SK-N-SH (cell line): ENCODE measurements at regions not wholly inside any gene's neighbourhood (a gene's known extent, or its start where the extent isn't known, plus 50 kb on each side); places are given as distances from the start of the nearest gene placed in this dataset.

ENCODE experiments used
- CTCF ChIA-PET: fragments of 300-600, 350-600 bp; formaldehyde crosslinking; extraction: SDS; loops from one replicate; lab custom pipeline; 2021; lab: Yijun Ruan, JAX
- POLR2A ChIA-PET: fragments of 350-600 bp; sonication (Branson Sonifier 250); formaldehyde crosslinking; extraction: SDS; loops from one replicate; lab custom pipeline; 2020; ENCODE audit warnings: antibody characterized with exemption, inconsistent platforms; lab: Yijun Ruan, JAX
- DNase-seq: peaks from one replicate; pipeline ENCODE4 v3.0.0; 2012
- H2AFZ ChIP-seq: fragments of 200-600 bp; sonication (generic); 2 replicates; pipeline ENCODE4 v1.8.1; 2016; ENCODE audit warnings: antibody characterized with exemption, mild to moderate bottlenecking, low read depth
- H3F3A ChIP-seq: fragments of 200-600 bp; sonication (generic); replicated peaks from 2 replicates; pipeline ENCODE3; 2016; ENCODE audit warnings: antibody characterized with exemption, mild to moderate bottlenecking; ENCODE audit not compliant: insufficient read depth
- H3K27ac ChIP-seq, 2 experiments: fragments of 200-500 bp in 1 of 2; fragments of 200-600 bp in 1 of 2; sonication (Bioruptor generic) in 1 of 2; sonication (generic), shearing (Covaris generic) in 1 of 2; 2 replicates each; pipeline versions ENCODE4 v1.5.1 to v1.6.1; 2014 to 2016; ENCODE audit warnings: low read depth in 2 of 2, inconsistent platforms in 1 of 2, low read length in 1 of 2, mild to moderate bottlenecking in 1 of 2, mixed read lengths in 1 of 2
- H3K27me3 ChIP-seq: fragments of 200-600 bp; sonication (generic), shearing (Covaris generic); 2 replicates; pipeline ENCODE4 v1.6.1; 2016; ENCODE audit warnings: mixed run types; ENCODE audit not compliant: insufficient read depth
- H3K36me3 ChIP-seq, 2 experiments: fragments of 200-500 bp in 1 of 2; fragments of 200-600 bp in 1 of 2; sonication (Bioruptor generic) in 1 of 2; sonication (generic) in 1 of 2; replicated peaks in 1 of 2; 2 replicates each; pipeline versions ENCODE3 to v1.5.1; 2014 to 2016; ENCODE audit warnings: low read length in 1 of 2, mild to moderate bottlenecking in 1 of 2; ENCODE audit not compliant: insufficient read depth in 2 of 2, control insufficient read depth in 1 of 2
- H3K4me1 ChIP-seq, 2 experiments: fragments of 200-500 bp in 1 of 2; fragments of 200-600 bp in 1 of 2; sonication (Bioruptor generic) in 1 of 2; sonication (generic), shearing (Covaris generic) in 1 of 2; 2 replicates each; pipeline versions ENCODE4 v1.5.1 to v1.6.1; 2014 to 2016; ENCODE audit warnings: low read depth in 1 of 2, low read length in 1 of 2, mixed run types in 1 of 2; ENCODE audit not compliant: insufficient read depth in 2 of 2, control insufficient read depth in 1 of 2
- H3K4me2 ChIP-seq: fragments of 200-600 bp; sonication (generic), shearing (Covaris generic); 2 replicates; pipeline ENCODE4 v1.6.1; 2017; ENCODE audit warnings: mixed run types
- H3K4me3 ChIP-seq, 2 experiments: fragments of 200-500 bp in 1 of 2; fragments of 200-600 bp in 1 of 2; sonication (Bioruptor generic) in 1 of 2; sonication (generic), shearing (Covaris generic) in 1 of 2; 2 replicates each; pipeline versions ENCODE4 v1.5.1 to v1.8.1; 2014 to 2016; ENCODE audit warnings: low read depth in 2 of 2, inconsistent platforms in 1 of 2, low read length in 1 of 2, mild to moderate bottlenecking in 1 of 2, mixed read lengths in 1 of 2, moderate library complexity in 1 of 2
- H3K79me2 ChIP-seq: fragments of 200-600 bp; sonication (generic); 2 replicates; pipeline ENCODE4 v1.8.1; 2017; ENCODE audit warnings: mild to moderate bottlenecking; ENCODE audit not compliant: insufficient read depth
- H3K9ac ChIP-seq: fragments of 200-600 bp; sonication (generic); 2 replicates; pipeline ENCODE4 v1.6.1; 2017; ENCODE audit warnings: mixed run types
- H3K9me2 ChIP-seq: fragments of 200-600 bp; sonication (generic); 2 replicates; pipeline ENCODE4 v1.6.1; 2017; ENCODE audit warnings: mixed run types
- H3K9me3 ChIP-seq: fragments of 200-600 bp; sonication (generic); 2 replicates; pipeline ENCODE4 v1.6.1; 2017; ENCODE audit warnings: mixed run types, mild to moderate bottlenecking, moderate library complexity
- H4K20me1 ChIP-seq: fragments of 200-600 bp; sonication (generic); 2 replicates; pipeline ENCODE4 v1.6.1; 2017; ENCODE audit warnings: mild to moderate bottlenecking, mixed run types; ENCODE audit not compliant: insufficient read depth
- EP300 ChIP-seq, 2 experiments: IDR thresholded peaks; 2 replicates each; pipeline versions ENCODE4 v1.4.0 to v1.6.1; 2012; ENCODE audit warnings: borderline replicate concordance in 1 of 2, low read depth in 1 of 2, low read length in 1 of 2
- FOSL2 ChIP-seq: IDR thresholded peaks from 2 replicates; pipeline ENCODE4 v1.4.0; 2012; ENCODE audit warnings: low read depth, mild to moderate bottlenecking, moderate library complexity, borderline replicate concordance
- FOXJ3 ChIP-seq: sonication (generic); formaldehyde crosslinking; IDR thresholded peaks from 2 replicates; pipeline ENCODE4 v1.5.1; 2020; ENCODE audit warnings: mild to moderate bottlenecking, missing genetic modification reagents
- FOXM1 ChIP-seq: IDR thresholded peaks from 2 replicates; pipeline ENCODE4 v1.4.0; 2012; ENCODE audit warnings: low read depth, mild to moderate bottlenecking
- JUND ChIP-seq: IDR thresholded peaks from 2 replicates; pipeline ENCODE4 v1.4.0; 2012
- MEF2A ChIP-seq: IDR thresholded peaks from 2 replicates; pipeline ENCODE4 v1.4.0; 2012; ENCODE audit warnings: low read depth, borderline replicate concordance
- NFIC ChIP-seq: IDR thresholded peaks from 2 replicates; pipeline ENCODE4 v1.4.0; 2012; ENCODE audit warnings: borderline replicate concordance
- POLR2AphosphoS5 ChIP-seq: IDR thresholded peaks from 2 replicates; pipeline ENCODE4 v1.6.1; 2012; ENCODE audit warnings: low read depth, low read length
- RAD21 ChIP-seq: IDR thresholded peaks from 2 replicates; pipeline ENCODE4 v1.6.1; 2012; ENCODE audit warnings: mild to moderate bottlenecking, low read length
- RXRA ChIP-seq: IDR thresholded peaks from 2 replicates; pipeline ENCODE4 v1.4.0; 2012; ENCODE audit warnings: low read depth, mild to moderate bottlenecking, borderline replicate concordance
- SMC3 ChIP-seq: IDR thresholded peaks from 2 replicates; pipeline ENCODE4 v1.6.1; 2012; ENCODE audit warnings: low read depth, low read length, improper control_type of control experiment
- TCF12 ChIP-seq: IDR thresholded peaks from 2 replicates; pipeline ENCODE4 v1.4.0; 2012
- TEAD4 ChIP-seq: IDR thresholded peaks from 2 replicates; pipeline ENCODE4 v1.4.0; 2012; ENCODE audit warnings: mild to moderate bottlenecking, borderline replicate concordance; ENCODE audit not compliant: insufficient read depth
- USF1 ChIP-seq: IDR thresholded peaks from 2 replicates; pipeline ENCODE4 v1.4.0; 2012; ENCODE audit warnings: low read depth, borderline replicate concordance
- WGBS: methylation state at CpG from one replicate; pipeline ENCODE4 v1.1.6; 2017; ENCODE audit warnings: low lambda C conversion rate; 5-methylcytosine and 5-hydroxymethylcytosine counted together
- TF ChIP-seq, protein P1 (sequence below): fragments of 150-350 bp; IDR thresholded peaks from 2 replicates; pipeline ENCODE4 v1.6.1; 2017; ENCODE audit warnings: antibody characterized with exemption, low read length, low read depth, borderline replicate concordance
- TF ChIP-seq, protein P2 (sequence below): IDR thresholded peaks from 2 replicates; pipeline ENCODE4 v1.4.0; 2012; ENCODE audit warnings: low read depth
- TF ChIP-seq, protein P3 (sequence below): fragments of 150-350 bp; IDR thresholded peaks from 2 replicates; pipeline ENCODE4 v1.6.1; 2016; ENCODE audit warnings: mild to moderate bottlenecking, low read depth, low read length
- TF ChIP-seq, protein P4 (sequence below): fragments of 200-600 bp; sonication (generic); IDR thresholded peaks from 2 replicates; pipeline ENCODE4 v1.6.1; 2017; ENCODE audit warnings: antibody characterized with exemption, mild to moderate bottlenecking, moderate library complexity

DNA sequence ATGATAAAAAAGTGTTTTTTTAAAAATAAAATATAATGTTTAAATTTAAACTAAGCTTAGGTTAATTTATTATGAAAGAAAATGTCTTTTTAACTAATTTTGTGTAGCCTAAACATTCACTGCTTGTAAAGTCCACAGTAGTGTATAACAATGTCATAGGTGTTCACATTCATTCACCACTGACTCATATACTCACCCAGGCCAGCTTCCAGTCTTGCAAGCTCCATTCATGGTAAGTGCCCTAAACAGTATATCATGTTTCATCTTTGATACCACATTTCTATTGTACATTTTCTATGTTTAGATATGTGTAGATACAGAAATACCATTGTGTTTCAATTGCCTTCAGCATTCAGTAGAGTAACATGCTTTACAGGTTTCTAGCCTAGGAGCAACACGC lies 530.3 kb downstream of the EPHA5 start:
- no peak overlapping the region for H3K27ac ChIP-seq
- POLR2A ChIA-PET = no interaction called here

More for the DNA sequence above, 530.3 kb downstream of the EPHA5 start:
- Histone ChIP-seq H4K20me1 (no peaks in the 10 kb centered on the region), H3K4me2 (no peak overlapping the region), H3K36me3 (no peaks in the 10 kb centered on the region), H2AFZ (no peak overlapping the region), H3K9ac (no peak overlapping the region), H3K4me3 (no peak overlapping the region), H3K79me2 (no peaks in the 10 kb centered on the region), H3K9me3 (no peaks in the 10 kb centered on the region), H3K27me3 (no peaks in the 10 kb centered on the region), H3F3A (no peaks in the 10 kb centered on the region), H3K9me2 (no peaks in the 10 kb centered on the region), H3K4me1 (no peaks in the 10 kb centered on the region)
- TF ChIP-seq, protein P1, sequence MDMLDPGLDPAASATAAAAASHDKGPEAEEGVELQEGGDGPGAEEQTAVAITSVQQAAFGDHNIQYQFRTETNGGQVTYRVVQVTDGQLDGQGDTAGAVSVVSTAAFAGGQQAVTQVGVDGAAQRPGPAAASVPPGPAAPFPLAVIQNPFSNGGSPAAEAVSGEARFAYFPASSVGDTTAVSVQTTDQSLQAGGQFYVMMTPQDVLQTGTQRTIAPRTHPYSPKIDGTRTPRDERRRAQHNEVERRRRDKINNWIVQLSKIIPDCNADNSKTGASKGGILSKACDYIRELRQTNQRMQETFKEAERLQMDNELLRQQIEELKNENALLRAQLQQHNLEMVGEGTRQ = no peak
- TF ChIP-seq, protein P2, sequence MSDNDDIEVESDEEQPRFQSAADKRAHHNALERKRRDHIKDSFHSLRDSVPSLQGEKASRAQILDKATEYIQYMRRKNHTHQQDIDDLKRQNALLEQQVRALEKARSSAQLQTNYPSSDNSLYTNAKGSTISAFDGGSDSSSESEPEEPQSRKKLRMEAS = no peak
- TF ChIP-seq SMC3 (no peak), USF1 (no peak), FOSL2 (no peak), FOXJ3 (CRISPR knock-in tag) (no peak), TCF12 (no peak), NFIC (no peak), POLR2AphosphoS5 (no peak), MEF2A (no peak), TEAD4 (no peak), FOXM1 (no peak), JUND (no peak), EP300 (IDR thresholded peaks at IDR 0.05; ENCODE audit: borderline replicate concordance in 1 of 2, low read depth in 1 of 2, low read length in 1 of 2) (no peak), RXRA (no peak), RAD21 (no peak)
- TF ChIP-seq, protein P3, sequence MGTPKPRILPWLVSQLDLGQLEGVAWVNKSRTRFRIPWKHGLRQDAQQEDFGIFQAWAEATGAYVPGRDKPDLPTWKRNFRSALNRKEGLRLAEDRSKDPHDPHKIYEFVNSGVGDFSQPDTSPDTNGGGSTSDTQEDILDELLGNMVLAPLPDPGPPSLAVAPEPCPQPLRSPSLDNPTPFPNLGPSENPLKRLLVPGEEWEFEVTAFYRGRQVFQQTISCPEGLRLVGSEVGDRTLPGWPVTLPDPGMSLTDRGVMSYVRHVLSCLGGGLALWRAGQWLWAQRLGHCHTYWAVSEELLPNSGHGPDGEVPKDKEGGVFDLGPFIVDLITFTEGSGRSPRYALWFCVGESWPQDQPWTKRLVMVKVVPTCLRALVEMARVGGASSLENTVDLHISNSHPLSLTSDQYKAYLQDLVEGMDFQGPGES = no peak
- TF ChIP-seq, protein P4, sequence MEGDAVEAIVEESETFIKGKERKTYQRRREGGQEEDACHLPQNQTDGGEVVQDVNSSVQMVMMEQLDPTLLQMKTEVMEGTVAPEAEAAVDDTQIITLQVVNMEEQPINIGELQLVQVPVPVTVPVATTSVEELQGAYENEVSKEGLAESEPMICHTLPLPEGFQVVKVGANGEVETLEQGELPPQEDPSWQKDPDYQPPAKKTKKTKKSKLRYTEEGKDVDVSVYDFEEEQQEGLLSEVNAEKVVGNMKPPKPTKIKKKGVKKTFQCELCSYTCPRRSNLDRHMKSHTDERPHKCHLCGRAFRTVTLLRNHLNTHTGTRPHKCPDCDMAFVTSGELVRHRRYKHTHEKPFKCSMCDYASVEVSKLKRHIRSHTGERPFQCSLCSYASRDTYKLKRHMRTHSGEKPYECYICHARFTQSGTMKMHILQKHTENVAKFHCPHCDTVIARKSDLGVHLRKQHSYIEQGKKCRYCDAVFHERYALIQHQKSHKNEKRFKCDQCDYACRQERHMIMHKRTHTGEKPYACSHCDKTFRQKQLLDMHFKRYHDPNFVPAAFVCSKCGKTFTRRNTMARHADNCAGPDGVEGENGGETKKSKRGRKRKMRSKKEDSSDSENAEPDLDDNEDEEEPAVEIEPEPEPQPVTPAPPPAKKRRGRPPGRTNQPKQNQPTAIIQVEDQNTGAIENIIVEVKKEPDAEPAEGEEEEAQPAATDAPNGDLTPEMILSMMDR = no peak
- CTCF ChIA-PET = no interaction called here
- no peak for DNase-seq
- WGBS = 0% methylated on average over 1 of the region's 1 CpG
